GM12891 (cell line): ENCODE measurements at regions not wholly inside any gene's neighbourhood (a gene's known extent, or its start where the extent isn't known, plus 50 kb on each side); places are given as distances from the start of the nearest gene placed in this dataset.

Experiments
- POLR2A ChIP-seq: IDR thresholded peaks from 2 replicates; pipeline ENCODE4 v1.6.1; 2011; ENCODE audit warnings: low read depth, low read length, control low read depth
- POLR2AphosphoS5 ChIP-seq: IDR thresholded peaks from 2 replicates; pipeline ENCODE4 v1.6.1; 2011; ENCODE audit warnings: low read depth, low read length, control low read depth
- POU2F2 ChIP-seq: IDR thresholded peaks from 2 replicates; pipeline ENCODE4 v1.6.1; 2011; ENCODE audit warnings: low read depth, mild to moderate bottlenecking, control low read depth, low read length, moderate library complexity
- SPI1 ChIP-seq: IDR thresholded peaks from 2 replicates; pipeline ENCODE4 v1.6.1; 2011; ENCODE audit warnings: low read depth, low read length, control low read depth
- TAF1 ChIP-seq: IDR thresholded peaks from 2 replicates; pipeline ENCODE4 v1.6.1; 2011; ENCODE audit warnings: low read depth, low read length, control low read depth

- TF ChIP-seq POLR2A (no peak), POLR2AphosphoS5 (no peak), TAF1 (no peak), SPI1 (no peak), POU2F2 (no peak)
Observed at GRCh38 chr9:116051528-116051927, 102.1 kb upstream of the PAPPA start.
